SIG-M5 treated with dmso at 0.1 percent for 504 hours (cell line): ENCODE measurements at regions not wholly inside any gene's neighbourhood (a gene's known extent, or its start where the extent isn't known, plus 50 kb on each side); places are given as distances from the start of the nearest gene placed in this dataset.

Source experiments
- DNase-seq: peaks from one replicate; lab custom pipeline; 2025; ENCODE audit not compliant: unreplicated experiment; lab: John Stamatoyannopoulos, UW

DNA sequence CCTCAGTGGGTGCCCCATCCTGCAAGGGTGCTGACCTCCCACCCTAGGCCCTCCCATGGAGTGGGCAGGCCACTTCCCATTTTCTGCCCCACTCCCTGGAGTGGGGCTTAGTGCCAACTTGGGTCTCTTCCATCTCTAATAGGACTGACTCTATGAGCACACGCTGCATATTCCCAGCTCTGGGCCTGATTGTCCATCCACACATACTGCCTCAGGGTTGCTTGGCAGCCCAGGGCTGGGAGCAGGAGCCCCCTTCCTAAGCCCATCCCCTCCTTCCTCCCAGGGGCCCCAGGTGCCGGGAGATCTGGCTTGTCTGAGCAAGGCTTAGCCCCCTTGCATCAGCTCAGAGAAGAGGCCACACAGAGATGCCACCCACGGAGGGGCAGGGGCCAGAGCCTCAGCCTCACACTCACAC is 55.1 kb downstream of the PJA1 start:
- DNase-seq, result no peak

DNA sequence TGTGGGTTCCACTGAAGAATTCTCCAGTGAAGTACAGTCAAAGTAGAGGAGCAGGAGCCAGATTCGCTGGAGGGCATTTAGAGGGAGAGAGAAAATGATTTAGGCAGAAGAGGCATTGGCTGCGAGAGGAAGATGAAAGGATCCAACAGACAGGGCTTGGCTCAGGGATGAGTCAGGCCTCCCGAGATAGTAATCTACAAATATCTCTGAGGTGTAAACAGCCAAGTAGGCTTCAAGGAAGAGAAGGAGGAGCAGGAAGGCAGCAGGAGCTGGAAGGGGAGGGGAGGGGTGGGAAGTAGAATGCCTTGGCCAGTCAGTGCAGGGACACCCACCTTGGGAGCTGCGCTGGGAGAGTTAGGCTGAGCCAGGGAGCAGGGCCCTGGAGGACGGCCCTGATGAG is 55.5 kb downstream of the PJA1 start:
- peak; percentile 10 for DNase-seq

DNA sequence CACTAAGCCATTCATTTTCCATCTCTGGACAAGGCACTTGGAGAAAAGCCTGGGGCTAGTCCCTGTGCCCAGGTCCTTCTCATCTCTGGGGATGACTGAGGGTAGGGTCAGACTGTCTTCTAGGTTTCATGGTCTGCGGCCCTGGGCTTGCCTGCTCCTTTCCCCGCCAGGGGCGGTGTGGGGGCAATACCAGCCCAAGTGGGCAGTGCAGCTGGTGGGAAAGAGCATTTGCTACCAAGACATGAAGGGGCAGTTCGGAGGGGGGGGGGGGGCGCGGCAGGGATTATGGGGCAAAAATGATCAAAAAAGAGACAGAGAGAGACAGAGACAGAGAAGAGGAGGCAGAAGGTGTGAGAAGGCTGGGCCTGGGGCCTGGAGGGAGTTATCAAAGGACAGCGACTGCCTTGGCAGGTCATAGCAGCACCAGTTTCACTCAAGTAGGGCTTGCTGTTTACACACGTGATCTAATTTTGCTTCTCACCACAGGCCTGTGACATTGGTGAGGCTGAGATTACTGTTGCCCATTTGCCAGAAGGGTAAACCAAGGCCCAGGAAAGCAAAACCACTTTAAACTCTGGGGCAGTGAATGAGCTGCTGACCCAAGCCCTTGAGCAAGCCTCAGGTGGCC is 56.1 kb downstream of the PJA1 start:
- DNase-seq, result no peak

DNA sequence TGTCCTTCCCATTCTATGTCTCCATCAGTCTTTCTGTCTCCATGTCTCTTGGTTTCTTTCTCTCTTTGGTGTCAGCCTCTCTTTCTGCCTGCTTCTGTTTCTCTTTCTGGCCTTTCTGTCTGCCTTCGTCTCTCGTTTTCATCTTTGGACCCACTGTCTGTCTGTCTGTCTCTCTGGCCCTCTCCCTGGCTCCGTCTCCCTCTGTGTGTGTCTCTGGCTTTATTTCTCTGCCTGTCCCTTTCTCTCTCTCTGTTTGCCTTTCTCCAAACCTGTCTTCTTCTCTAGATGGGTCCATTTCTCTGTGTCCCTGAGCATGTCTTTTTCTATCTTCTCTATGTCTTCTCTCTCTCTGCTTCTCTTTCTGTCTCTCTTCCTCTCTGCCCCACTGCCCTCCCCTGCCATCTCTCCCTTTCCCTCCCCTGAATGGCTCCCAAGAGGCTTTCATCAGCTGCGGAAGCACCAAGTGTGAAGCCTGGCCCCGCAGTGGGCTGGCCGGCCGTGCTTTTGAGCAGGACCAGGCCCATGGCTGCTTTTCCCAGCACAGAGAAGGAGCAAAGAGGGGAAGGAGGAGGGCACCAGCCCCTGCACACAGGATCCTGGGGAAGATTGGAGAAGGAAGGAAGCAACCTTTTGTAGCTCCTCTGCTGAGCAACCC is 57.4 kb downstream of the PJA1 start:
- no peak for DNase-seq

DNA sequence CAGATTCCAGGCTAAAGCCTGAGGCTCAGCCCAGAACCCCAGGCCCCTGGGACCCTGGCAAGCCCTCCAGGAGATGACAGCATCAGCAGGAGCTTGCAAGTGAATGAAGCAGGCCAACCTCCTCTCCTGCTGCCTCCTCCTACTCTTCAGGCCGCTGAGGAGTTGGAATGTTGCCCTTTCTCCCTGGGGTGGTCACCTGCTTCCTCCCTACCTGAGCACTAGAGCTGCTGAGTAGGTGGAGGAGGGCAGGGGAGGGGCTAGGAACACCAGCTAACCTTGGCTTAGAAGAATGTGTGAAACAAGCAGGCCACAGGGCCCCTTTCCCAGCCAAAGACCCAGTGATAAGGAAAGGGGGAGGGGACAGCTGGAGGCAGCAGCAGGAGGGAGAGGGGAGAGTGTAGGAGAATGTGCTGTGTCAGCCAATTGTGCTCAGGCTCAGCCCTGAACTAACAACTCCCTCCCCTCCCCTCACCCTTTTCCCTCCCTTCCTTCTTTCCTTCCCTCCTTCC is 58.0 kb downstream of the PJA1 start:
- DNase-seq, result no peak

DNA sequence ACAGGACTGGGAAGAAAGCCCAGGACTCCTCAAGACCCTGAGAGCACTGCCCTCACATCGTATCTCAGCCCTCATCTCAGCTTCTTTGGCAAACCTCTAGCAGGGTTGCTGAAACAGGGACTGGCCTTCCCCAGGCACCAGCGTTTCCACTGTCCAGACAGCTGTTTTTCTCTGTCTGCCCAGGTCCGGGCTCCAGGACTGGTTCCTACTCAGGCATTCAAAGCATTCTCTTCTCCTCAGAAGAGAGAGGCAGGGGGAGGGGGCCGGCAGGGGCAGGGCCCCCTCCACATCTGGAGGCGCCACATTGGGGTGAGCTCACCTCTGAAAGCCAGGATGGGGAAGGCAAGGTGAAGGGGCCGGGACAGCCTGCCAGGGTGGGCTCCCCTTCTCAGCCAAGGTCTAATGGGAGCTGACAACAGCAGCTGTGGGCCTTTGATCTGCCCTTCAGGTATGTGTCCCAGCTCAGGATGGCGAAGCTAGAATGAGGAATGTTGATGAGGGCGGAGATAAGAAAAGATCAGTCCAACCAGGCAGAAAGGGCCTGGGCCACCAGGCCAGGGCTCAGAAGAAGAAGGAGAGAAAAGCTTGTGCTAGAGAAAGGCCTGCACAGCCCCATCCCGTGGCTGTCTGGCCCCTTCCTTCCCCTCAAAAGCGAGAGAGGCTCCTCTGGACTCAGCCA is 60.4 kb downstream of the PJA1 start:
- DNase-seq, result no peak

DNA sequence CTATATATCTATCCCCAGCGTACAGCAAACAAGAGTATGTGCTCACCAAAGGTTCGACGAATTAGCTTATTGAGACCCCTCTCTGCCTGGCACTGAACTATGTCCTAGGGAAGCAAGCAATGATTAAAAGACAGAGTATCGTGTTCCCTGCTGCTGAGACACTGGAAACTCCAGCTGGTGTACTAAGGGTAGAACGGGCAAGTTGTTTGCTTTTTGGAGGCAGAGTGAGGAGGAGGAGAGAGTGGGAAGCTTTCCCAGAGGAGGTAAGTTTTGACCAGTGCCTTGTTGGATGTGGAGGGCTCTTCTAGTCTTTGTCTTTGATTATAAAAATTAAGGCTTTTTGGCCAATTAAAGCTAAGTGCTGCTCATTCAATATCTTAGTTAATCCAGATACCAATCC is 61.7 kb downstream of the PJA1 start:
- DNase-seq, result no peak

DNA sequence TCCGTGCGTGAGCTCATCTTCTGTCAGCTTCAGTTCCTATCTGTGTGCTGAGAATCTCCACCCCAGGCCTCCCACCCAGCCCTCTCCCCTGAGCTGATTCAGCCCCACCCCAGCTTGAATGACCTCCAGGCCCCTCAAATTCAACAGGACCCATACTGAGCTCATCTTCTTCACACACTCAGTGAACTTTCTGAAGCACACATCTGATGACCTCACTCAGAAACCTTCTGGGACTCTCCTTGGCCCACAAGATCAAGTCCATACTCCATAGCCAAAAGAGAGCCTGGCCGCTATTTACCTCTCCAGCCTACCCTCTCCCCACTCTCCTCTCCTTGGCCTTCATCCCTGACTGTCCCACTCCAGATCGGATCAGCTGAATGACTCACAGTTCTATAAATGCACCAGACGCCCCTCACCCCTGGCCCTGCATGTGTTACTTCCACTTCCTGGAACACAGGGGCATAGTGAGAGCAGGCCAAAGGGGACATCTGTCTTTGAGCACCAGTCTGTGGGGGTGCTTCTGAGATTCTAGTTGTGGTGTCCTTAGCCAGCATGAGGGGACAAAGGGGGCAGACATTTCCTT is 62.5 kb downstream of the PJA1 start:
- no peak for DNase-seq

DNA sequence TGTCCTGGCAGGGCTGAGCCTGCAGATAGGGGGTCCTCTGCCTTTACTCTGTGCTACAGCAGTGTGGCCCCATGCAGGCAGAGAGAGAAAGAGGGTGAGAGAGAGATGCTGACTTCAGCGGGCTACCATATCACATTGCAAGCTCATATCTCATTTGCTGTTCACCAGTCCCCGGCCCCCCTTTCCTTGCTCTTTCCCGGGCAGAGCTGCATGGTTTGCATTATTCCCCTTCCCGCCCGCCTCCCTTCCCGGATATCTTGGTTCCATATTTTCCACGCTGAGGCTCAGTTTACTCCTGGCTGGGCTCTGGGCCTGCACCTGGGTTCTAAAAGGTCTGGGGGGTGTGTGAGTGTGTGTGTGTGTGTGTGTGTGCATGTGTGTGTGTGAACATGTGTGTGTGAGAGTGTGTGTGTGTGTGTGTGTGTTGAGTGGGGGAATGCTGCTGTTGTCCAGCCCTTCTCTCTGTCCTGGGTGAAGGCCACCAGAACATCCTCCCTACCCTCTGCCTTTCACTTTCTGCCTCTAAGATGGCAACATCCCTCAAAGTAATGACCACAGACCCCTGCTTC is 63.5 kb downstream of the PJA1 start:
- DNase-seq, result no peak

DNA sequence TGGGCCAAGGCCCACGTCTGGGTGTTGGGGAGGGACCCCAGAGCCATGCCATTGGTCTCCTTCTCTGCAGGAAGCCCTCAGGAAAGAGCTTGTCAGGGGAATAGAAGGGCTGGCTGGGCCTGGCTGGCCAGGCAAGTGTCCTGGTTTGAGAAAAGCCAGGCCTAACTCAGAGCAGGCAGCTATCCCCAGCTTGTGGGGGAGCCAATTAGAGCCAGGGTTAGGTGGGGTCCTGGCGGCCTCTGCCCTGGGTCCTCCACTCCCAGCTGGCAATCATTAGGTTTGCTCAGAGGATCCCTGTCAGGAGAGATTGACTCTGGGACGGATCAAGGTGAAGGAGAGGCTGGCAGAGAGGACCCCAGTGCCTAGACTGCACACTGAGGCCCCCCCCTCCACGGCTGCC is 64.8 kb downstream of the PJA1 start:
- DNase-seq, result no peak

DNA sequence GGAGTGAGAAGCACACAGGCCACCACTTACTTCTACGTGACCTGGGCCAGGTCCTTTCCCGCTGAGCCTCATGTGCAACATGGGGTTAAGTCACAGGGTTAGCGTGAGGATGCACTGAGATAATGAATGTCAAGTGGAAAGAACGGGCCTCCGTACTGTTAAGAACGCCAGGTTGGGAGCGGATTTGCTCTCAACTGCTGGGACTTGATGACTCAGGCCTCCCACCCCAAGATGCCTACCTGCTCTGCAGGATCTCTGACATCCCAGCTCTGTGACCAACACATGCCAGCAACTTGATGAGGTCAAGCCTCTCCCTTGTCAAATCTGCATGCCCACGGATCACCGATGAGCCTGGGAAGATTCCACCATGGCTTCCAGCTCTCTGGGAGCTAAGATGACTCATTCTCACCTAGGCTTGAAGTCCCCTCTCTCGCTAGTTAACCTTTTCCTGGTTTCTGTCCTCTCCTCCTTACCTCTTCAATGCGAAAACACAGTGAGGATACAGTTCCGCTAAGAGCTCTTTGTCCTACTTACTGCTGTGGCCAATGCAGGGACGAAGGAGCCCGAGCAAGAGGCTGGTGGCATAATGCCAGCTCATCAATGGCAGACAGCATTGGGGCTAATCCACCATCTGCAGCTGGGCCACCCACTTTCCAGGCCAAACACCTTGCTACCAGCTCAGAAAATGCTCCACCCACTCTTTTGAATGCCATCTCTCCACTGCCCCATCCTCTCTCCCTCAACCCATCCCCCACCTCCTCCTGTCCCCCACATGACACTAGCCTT is 67.6 kb downstream of the PJA1 start:
- DNase-seq, result no peak

DNA sequence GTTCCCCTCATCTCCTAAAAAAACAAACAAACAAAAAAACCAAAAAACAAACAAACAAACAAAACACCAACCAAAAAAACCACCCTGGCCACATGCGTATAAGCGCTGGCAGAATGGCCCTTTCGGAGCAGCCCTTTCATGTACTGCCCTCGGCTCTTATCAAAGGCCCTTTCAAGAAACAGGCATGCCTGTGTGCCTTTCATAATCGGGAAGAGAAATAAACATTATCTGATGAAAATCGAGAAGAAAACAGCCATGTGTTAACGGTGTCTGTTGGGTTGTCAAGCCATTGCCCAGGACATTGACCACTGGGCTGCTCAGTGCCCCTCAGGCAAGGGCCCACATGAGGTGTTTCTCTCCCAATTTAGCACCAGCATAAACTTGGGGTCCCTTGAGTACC is 68.3 kb downstream of the PJA1 start:
- DNase-seq, result no peak

DNA sequence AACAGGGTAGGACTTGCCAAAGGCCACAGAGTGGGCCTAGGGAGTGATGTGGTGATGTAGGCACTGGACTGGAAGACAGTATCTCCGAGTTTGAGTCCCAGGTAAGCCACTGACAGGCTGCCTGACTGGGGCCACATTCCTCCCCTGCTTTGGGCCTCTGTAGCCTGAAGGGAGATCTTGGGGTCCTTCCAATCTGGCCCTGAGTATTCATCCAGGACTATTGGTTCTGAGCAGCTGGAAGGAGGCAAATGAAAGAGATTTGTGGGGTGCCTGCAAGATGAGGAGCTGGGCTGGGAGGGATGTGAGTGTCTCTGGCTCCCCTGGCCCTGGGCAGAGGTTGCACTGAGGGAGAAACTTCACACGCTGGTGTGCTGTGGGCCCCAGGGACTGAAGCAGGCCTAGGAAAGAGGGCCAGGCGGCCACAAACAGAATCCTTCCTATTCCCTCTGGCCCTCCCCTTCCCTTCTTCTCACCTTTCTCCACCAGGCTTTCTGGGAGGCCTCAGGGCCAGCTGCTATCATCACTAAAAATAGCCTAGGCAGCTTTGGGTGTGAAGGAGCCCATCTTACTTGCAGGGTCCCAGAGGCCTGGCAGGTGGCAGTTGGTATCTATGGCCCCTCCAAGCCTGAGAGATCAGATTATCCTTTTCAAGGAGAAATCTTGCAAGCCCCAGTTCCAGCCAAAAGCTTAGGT is 70.1 kb downstream of the PJA1 start:
- DNase-seq, result no peak

DNA sequence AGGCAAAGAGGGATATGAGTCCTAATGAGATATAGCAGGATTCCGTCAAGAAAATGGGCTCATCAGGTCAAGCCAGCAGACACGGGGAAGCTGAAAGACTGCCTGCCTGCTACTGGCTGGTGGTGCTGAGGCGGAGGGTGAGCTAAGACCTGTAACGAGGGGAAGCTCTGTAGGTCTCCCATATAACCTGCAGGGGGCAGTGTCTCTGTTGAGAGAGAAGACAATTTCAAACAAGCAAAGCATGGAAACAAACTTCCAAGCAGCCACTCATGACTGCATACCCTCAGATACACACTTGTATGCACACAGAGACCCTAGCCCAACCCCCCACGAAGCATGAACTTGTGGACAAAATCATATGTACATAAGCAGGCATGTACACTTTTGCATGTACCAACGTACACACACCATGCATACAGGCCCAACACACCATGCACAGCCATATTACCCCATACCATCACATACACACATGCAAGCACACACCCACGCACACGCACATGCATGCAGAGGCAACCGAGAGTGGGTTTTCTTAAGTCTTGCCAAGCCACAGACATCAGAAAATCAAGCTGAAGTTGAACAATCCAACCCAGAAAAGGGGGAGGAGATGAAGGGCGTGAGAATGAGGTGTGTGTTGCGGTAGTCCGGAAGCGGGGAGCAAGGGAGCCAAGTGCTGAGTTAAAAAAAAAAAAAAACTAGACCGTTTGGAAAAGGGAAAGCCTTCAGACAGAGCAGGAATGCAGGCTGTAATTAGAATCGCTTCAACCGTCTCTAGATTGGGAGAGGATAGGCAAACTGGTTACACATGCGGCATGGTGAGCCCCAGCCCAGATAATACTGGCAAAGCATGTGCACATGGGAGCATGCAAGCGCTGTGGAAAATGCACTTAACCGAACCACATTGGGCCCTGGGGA is 71.0 kb downstream of the PJA1 start:
- peak; percentile 39 for DNase-seq

DNA sequence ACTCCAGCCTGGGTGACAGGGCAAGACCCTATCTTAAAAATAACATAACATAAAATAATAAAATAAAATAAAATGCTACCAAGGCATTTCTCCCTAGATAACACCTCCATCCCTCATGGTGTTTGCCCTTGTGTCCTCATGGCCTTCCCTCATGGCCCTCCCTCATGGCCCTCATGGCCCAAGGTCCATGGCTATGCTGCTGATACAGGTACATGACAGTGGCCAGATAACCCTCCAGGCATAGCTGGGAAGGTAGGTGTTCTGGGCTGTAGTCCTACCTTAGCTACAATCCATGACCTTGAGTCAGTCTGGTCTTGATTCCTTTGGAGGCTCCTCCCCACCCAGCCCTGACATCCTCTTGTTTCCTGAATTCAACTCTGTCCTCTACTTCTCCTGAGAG is 75.2 kb downstream of the PJA1 start:
- DNase-seq, result no peak

DNA sequence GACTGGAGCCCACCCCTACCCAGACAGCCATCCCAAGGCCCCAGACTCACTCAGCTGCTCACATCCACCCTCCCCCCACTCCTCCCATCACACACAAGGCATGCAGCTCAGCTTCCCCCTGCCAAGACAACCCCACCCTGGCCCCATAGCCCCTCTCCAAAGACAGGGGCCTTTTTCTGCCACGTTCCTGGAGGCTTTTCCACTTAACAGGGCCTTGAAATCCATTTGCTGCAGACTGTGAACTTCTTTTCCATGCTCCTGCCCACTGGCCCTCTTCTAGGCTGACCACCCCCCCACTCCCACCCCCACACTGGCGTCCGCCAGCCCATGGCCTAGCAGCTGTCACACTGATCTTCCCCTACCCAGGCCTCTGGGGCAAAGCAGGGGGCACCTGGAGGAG is 76.0 kb downstream of the PJA1 start:
- no peak for DNase-seq

DNA sequence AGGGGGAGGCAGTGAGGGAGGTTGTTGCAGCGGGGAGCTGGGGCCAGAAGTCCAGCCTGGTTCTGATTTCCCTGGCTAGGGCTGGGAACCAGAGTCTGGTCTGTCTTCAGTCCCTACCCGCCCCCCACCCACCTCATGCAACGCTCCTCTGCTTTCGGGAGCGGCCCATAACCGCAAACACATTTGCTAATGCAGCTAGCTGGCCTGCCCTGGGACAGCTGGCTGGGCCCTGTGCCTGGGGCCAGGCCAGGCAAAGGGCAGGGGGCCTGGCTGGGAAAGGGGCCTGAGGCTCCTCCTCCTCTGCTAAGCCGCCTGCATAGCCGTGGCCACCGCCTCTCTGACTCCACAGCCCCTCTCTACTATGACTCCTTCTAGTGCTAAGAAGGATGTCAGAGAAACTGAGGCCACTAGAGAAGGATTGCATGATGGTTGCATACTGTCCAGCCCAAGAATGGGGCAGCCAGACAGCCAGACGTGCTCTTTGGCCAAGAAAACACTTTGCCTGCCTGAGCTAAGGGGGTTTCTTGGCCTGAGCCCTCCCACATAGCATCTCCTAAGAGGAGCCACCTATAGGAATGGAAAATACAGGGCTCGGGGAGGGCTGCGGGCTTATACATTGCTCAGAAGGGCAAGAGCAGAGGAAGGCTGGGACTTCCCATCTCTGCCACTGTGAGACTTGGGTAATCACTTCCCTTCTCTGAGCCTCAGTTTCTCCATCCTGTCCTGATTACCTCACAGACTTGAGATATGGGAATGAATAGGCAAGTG is 76.9 kb downstream of the PJA1 start:
- no peak for DNase-seq

DNA sequence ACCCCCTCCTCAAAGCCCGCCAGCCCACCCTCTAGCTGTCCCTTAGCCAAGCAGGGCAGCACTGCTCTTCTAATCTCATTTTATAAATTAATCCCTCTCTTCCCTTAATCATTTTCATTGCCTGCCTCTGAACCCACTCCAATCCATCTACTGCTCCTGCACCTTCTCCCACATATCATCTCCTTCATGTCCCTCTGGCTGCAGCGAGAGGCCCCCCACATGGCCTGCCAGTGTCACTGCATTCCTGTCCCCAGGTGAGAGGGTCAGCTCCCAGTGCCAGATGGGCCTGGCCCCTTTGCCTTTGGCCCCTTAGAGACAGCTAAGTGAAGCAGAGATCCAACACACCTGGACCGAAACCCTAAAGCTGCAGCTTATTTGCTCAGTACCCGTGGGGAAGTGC is 79.4 kb downstream of the PJA1 start:
- DNase-seq, result no peak

DNA sequence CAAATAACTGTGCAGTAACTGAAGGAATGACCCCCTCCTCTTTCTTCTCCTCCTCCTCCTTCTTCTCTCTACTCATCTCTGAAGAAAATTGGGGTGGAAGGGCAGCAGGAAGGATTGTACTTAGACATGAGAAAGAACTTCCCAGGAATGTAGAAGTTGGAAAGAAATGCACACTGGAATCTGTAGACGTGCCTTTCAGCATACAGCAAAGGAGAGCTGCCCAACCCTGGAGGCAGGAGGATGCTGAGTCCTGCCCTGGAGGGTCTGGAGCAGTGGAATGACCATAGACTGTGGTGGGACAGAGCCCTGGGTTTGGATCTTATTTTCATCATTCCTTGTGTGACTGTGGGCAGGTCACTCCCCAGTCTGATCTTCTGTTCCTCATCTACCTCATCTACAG is 80.1 kb downstream of the PJA1 start:
- DNase-seq, result no peak
